ENCODE measurements at regions not wholly inside any gene's neighbourhood (a gene's known extent, or its start where the extent isn't known, plus 50 kb on each side); places are given as distances from the start of the nearest gene placed in this dataset.

GRCh38 chr14:85342858-85343607, 186.9 kb upstream of the FLRT2 start:
- no peak overlapping the region for H3K4me3 ChIP-seq (ENCODE audit: low read length)

GRCh38 chr14:85344171-85344570, 185.8 kb upstream of the FLRT2 start:
- H2AFZ ChIP-seq (ENCODE audit: low read depth, low read length): no peak overlapping the region
- H3K79me2 ChIP-seq (replicated peaks; ENCODE audit: insufficient read depth, low read length): no peaks in the 10 kb centered on the region
- no peaks in the 10 kb centered on the region for H3K9me2 ChIP-seq (ENCODE audit: insufficient read depth, low read length)
- H3K27me3 ChIP-seq (ENCODE audit: insufficient read depth, low read depth, low read length): no peaks in the 10 kb centered on the region
- no peaks in the 10 kb centered on the region for H4K20me1 ChIP-seq (ENCODE audit: insufficient read depth)
- H3K9ac ChIP-seq (ENCODE audit: low read length): no peak overlapping the region
- TF ChIP-seq RAD21 (conservative IDR thresholded peaks at IDR 0.05): no peak
- no peak for TF ChIP-seq EP300 (conservative IDR thresholded peaks at IDR 0.05; ENCODE audit: poor library complexity, severe bottlenecking)
- no peak for TF ChIP-seq POLR2AphosphoS5 (IDR thresholded peaks at IDR 0.05)
- no peak for TF ChIP-seq REST (IDR thresholded peaks at IDR 0.05; ENCODE audit: borderline replicate concordance)
- H3K9me3 ChIP-seq (ENCODE audit: low read length): no peaks in the 10 kb centered on the region
- no peak overlapping the region for H3K27ac ChIP-seq (ENCODE audit: low read length)
- no peak overlapping the region for H3K4me3 ChIP-seq (ENCODE audit: low read length)
- H3K4me2 ChIP-seq (ENCODE audit: low read length): no peak overlapping the region
- no peaks in the 10 kb centered on the region for H3F3A ChIP-seq (ENCODE audit: insufficient read depth, low read length, poor library complexity, severe bottlenecking)
- no peaks in the 10 kb centered on the region for H3K36me3 ChIP-seq (ENCODE audit: insufficient read depth, low read length)

More at GRCh38 chr14:85342858-85343607, 186.9 kb upstream of the FLRT2 start:
- Histone ChIP-seq H2AFZ (ENCODE audit: low read depth, low read length) (no peak overlapping the region), H3K27me3 (ENCODE audit: insufficient read depth, low read depth, low read length) (no peaks in the 10 kb centered on the region), H3K36me3 (ENCODE audit: insufficient read depth, low read length) (no peaks in the 10 kb centered on the region), H3K9me2 (ENCODE audit: insufficient read depth, low read length) (no peaks in the 10 kb centered on the region), H4K20me1 (ENCODE audit: insufficient read depth) (no peaks in the 10 kb centered on the region), H3K4me2 (ENCODE audit: low read length) (no peak overlapping the region), H3K9ac (ENCODE audit: low read length) (no peak overlapping the region), H3K27ac (ENCODE audit: low read length) (no peak overlapping the region), H3K9me3 (ENCODE audit: low read length) (no peaks in the 10 kb centered on the region), H3K79me2 (replicated peaks; ENCODE audit: insufficient read depth, low read length) (no peaks in the 10 kb centered on the region), H3F3A (ENCODE audit: insufficient read depth, low read length, poor library complexity, severe bottlenecking) (no peaks in the 10 kb centered on the region)
- TF ChIP-seq REST (IDR thresholded peaks at IDR 0.05; ENCODE audit: borderline replicate concordance) (no peak), MXI1 (conservative IDR thresholded peaks at IDR 0.05; ENCODE audit: poor library complexity, severe bottlenecking) (no peak), CTCF (IDR thresholded peaks at IDR 0.05; ENCODE audit: poor library complexity, severe bottlenecking) (no peak)
